ENCODE measurements at regions not wholly inside any gene's neighbourhood (a gene's known extent, or its start where the extent isn't known, plus 50 kb on each side); places are given as distances from the start of the nearest gene placed in this dataset.

DNA sequence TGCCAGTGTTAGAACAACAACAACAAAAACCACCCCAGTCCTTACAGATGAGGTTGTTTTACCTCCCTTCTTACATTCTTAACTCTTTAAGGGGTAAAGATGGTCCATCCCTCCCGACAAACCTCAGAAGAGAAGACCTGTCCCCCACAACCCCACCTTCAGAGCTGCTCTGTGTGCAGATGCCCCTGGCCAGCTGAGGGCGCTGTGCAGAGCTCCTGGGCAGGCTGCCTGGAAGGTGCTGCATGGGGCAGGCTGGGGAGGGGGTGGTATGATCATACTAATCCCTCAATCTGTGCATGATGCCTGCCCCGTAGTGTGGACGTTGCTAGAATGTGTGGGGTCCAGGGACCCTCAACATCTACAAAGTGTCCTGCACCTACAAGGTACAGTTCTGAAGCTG, 387.1 kb downstream of the INHBA start:
- no peaks in the 10 kb centered on the region for H4K20me1 ChIP-seq (ENCODE audit: low read depth, low read length)
- no peak overlapping the region for H2AFZ ChIP-seq (ENCODE audit: low read depth, low read length, severe bottlenecking)
- H3K9me3 ChIP-seq (ENCODE audit: insufficient read depth, low read length) = no peaks in the 10 kb centered on the region
- H3K4me3 ChIP-seq (ENCODE audit: insufficient read depth, low read length, poor library complexity, severe bottlenecking) = no peak overlapping the region
- no peak overlapping the region for H3K27ac ChIP-seq (ENCODE audit: low read depth, low read length)
- no peaks in the 10 kb centered on the region for H3K36me3 ChIP-seq (ENCODE audit: low read length)
- no peaks in the 10 kb centered on the region for H3K27me3 ChIP-seq (ENCODE audit: low read length)
- no peak overlapping the region for H3K9ac ChIP-seq (ENCODE audit: low read length)
- no peaks in the 10 kb centered on the region for H3K79me2 ChIP-seq (ENCODE audit: insufficient read depth, low read length)
- no peak overlapping the region for H3K4me2 ChIP-seq (ENCODE audit: low read depth, low read length, poor library complexity, severe bottlenecking)
- no peaks in the 10 kb centered on the region for H3F3A ChIP-seq (ENCODE audit: insufficient read depth)
- TF ChIP-seq EZH2phosphoT487 (conservative IDR thresholded peaks at IDR 0.05; ENCODE audit: low read length) = no peak
- TF ChIP-seq, protein P1, sequence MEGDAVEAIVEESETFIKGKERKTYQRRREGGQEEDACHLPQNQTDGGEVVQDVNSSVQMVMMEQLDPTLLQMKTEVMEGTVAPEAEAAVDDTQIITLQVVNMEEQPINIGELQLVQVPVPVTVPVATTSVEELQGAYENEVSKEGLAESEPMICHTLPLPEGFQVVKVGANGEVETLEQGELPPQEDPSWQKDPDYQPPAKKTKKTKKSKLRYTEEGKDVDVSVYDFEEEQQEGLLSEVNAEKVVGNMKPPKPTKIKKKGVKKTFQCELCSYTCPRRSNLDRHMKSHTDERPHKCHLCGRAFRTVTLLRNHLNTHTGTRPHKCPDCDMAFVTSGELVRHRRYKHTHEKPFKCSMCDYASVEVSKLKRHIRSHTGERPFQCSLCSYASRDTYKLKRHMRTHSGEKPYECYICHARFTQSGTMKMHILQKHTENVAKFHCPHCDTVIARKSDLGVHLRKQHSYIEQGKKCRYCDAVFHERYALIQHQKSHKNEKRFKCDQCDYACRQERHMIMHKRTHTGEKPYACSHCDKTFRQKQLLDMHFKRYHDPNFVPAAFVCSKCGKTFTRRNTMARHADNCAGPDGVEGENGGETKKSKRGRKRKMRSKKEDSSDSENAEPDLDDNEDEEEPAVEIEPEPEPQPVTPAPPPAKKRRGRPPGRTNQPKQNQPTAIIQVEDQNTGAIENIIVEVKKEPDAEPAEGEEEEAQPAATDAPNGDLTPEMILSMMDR (IDR thresholded peaks at IDR 0.05; ENCODE audit: insufficient read depth, low read length, poor library complexity, severe bottlenecking) = peak; percentile 40
- H3K9me2 ChIP-seq (replicated peaks; ENCODE audit: insufficient read depth, low read length) = no peaks in the 10 kb centered on the region

DNA sequence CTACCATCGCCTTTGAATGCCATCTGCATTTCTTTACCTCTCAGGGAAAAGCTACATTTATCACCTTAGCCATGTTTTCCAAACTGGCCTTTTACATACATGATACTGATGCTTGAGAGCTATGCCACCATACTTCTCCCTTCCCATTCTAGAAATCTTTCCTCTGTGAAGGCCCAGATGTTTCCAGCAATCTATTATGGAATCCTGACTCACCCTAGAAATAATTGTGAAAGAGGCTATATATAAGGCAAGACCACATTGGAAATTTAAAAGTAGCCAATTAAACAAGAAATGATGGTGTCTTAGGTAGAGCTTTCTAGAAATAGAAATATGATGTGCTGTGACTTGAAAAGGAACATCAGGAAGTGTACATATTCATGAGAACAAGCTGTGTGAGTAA, 389.7 kb downstream of the INHBA start:
- Histone ChIP-seq H3K9me2 (replicated peaks; ENCODE audit: insufficient read depth, low read length) (no peaks in the 10 kb centered on the region), H3K79me2 (ENCODE audit: insufficient read depth, low read length) (no peaks in the 10 kb centered on the region), H2AFZ (ENCODE audit: low read depth, low read length, severe bottlenecking) (no peak overlapping the region), H3F3A (ENCODE audit: insufficient read depth) (no peaks in the 10 kb centered on the region), H3K4me3 (ENCODE audit: insufficient read depth, low read length, poor library complexity, severe bottlenecking) (no peak overlapping the region), H3K9ac (ENCODE audit: low read length) (no peak overlapping the region), H3K27ac (ENCODE audit: low read depth, low read length) (no peak overlapping the region), H4K20me1 (ENCODE audit: low read depth, low read length) (no peaks in the 10 kb centered on the region), H3K27me3 (ENCODE audit: low read length) (no peaks in the 10 kb centered on the region), H3K36me3 (ENCODE audit: low read length) (no peaks in the 10 kb centered on the region), H3K9me3 (ENCODE audit: insufficient read depth, low read length) (no peaks in the 10 kb centered on the region), H3K4me2 (ENCODE audit: low read depth, low read length, poor library complexity, severe bottlenecking) (no peak overlapping the region)
- no peak for TF ChIP-seq EZH2phosphoT487 (conservative IDR thresholded peaks at IDR 0.05; ENCODE audit: low read length)
- TF ChIP-seq, protein P1 (IDR thresholded peaks at IDR 0.05; ENCODE audit: insufficient read depth, low read length, poor library complexity, severe bottlenecking) = no peak

DNA sequence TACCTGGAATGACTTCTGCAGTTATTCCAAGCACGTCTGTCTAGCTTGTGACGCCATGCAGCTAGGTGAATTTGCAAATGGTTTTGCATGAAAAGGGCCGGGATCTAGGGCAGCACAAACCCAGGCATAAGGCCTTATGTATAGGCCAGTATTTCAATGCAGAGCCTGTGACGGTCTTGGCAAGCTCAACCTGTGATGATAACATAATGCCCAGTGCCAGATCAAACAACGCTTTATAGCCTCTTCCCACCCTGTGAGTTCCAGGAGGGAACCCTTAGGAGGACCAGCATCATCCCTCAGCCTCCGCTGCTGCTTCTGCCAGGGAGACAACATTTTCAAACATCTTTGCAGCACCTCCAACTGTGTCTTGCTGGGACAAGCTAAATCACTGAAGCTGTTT, 390.7 kb downstream of the INHBA start:
- H3K4me3 ChIP-seq (ENCODE audit: insufficient read depth, low read length, poor library complexity, severe bottlenecking) = no peak overlapping the region
- no peak overlapping the region for H3K27ac ChIP-seq (ENCODE audit: low read depth, low read length)
- TF ChIP-seq, protein P1 (IDR thresholded peaks at IDR 0.05; ENCODE audit: insufficient read depth, low read length, poor library complexity, severe bottlenecking) = no peak
- no peak for TF ChIP-seq EZH2phosphoT487 (conservative IDR thresholded peaks at IDR 0.05; ENCODE audit: low read length)
- no peaks in the 10 kb centered on the region for H3K36me3 ChIP-seq (ENCODE audit: low read length)
- no peaks in the 10 kb centered on the region for H3K9me2 ChIP-seq (replicated peaks; ENCODE audit: insufficient read depth, low read length)
- no peaks in the 10 kb centered on the region for H3K9me3 ChIP-seq (ENCODE audit: insufficient read depth, low read length)
- no peaks in the 10 kb centered on the region for H3F3A ChIP-seq (ENCODE audit: insufficient read depth)
- no peaks in the 10 kb centered on the region for H3K27me3 ChIP-seq (ENCODE audit: low read length)
- H4K20me1 ChIP-seq (ENCODE audit: low read depth, low read length) = no peaks in the 10 kb centered on the region
- H3K79me2 ChIP-seq (ENCODE audit: insufficient read depth, low read length) = no peaks in the 10 kb centered on the region
- no peak overlapping the region for H3K4me2 ChIP-seq (ENCODE audit: low read depth, low read length, poor library complexity, severe bottlenecking)
- no peak overlapping the region for H3K9ac ChIP-seq (ENCODE audit: low read length)
- no peak overlapping the region for H2AFZ ChIP-seq (ENCODE audit: low read depth, low read length, severe bottlenecking)

Data from SU-DHL-6 (cell line).